Thyroid gland (tissue), 4 donors: ENCODE measurements at regions not wholly inside any gene's neighbourhood (a gene's known extent, or its start where the extent isn't known, plus 50 kb on each side); places are given as distances from the start of the nearest gene placed in this dataset.

Source experiments
- DNase-seq, 2 donors: peaks; one replicate each; pipeline ENCODE4 v3.0.0-alpha.2; 2019
- H3K27ac ChIP-seq, 3 donors: fragments of 200-600 bp; sonication (generic); 1 replicate in 2 of 3; 2 replicates in 1 of 3; pipeline ENCODE4 v1.5.1; 2016 to 2019; ENCODE audit warnings: mild to moderate bottlenecking in 1 of 3, moderate library complexity in 1 of 3
- H3K27me3 ChIP-seq: fragments of 200-600 bp; sonication (generic); one replicate; pipeline ENCODE4 v1.5.1; 2019
- H3K36me3 ChIP-seq, 2 donors: fragments of 200-600 bp; sonication (generic); one replicate each; pipeline ENCODE4 v1.5.1; 2016 to 2019
- H3K4me1 ChIP-seq, 2 donors: fragments of 200-600 bp; sonication (generic); one replicate each; pipeline ENCODE4 v1.5.1; 2017 to 2019
- H3K4me3 ChIP-seq, 3 donors: fragments of 200-600 bp; sonication (generic); replicated peaks in 1 of 3; 1 replicate in 2 of 3; 2 replicates in 1 of 3; pipeline ENCODE4 v1.5.1; 2016; ENCODE audit warnings: mild to moderate bottlenecking in 1 of 3
- H3K9me3 ChIP-seq: fragments of 200-600 bp; sonication (generic); one replicate; pipeline ENCODE4 v1.5.1; 2017
- CTCF ChIP-seq, 6 experiments: fragments of 200-600 bp in 3 of 6; fragments of 450-650 bp in 3 of 6; sonication (generic) in 3 of 6; IDR thresholded peaks; one replicate each; pipeline ENCODE4 v1.5.1; 2016 to 2019; ENCODE audit warnings: antibody characterized with exemption in 6 of 6, mild to moderate bottlenecking in 2 of 6, inconsistent platforms in 1 of 6, moderate library complexity in 1 of 6
- POLR2A ChIP-seq, 2 donors: fragments of 450-650 bp; IDR thresholded peaks; one replicate each; pipeline ENCODE4 v1.6.1; 2017; ENCODE audit warnings: antibody characterized with exemption in 2 of 2, mild to moderate bottlenecking in 2 of 2, moderate library complexity in 1 of 2
- WGBS, 2 donors: methylation state at CpG; one replicate each; pipeline ENCODE4 v1.1.5; 2017; 5-methylcytosine and 5-hydroxymethylcytosine counted together
- intact Hi-C: fragments of 100-400 bp; cut with DNase I; formaldehyde crosslinking; loops from one replicate; pipeline ENCODE4 v1.15.1; 2023

GRCh38 chr13:72384186-72384823 lies 343.1 kb downstream of the MZT1 start:
- no peak overlapping the region for H3K27ac ChIP-seq
- H3K36me3 ChIP-seq = no peaks in the 10 kb centered on the region
- H3K4me1 ChIP-seq = no peaks in the 10 kb centered on the region
- H3K27me3 ChIP-seq = no peaks in the 10 kb centered on the region
- H3K9me3 ChIP-seq = no peaks in the 10 kb centered on the region
- no peak overlapping the region for H3K4me3 ChIP-seq
- WGBS, 2 donors = 76 to 79% methylated on average over 4 of the region's 4 CpGs
- intact Hi-C loops = no loop called here
- DNase-seq = no peak
- TF ChIP-seq CTCF (IDR thresholded peaks at IDR 0.05) (no peak), POLR2A (IDR thresholded peaks at IDR 0.05) (no peak)

GRCh38 chr13:72383646-72384045 lies 343.8 kb downstream of the MZT1 start:
- Histone ChIP-seq H3K27me3 (no peaks in the 10 kb centered on the region), H3K4me3 (no peak overlapping the region), H3K4me1 (no peaks in the 10 kb centered on the region), H3K27ac (no peak overlapping the region), H3K36me3 (no peaks in the 10 kb centered on the region), H3K9me3 (no peaks in the 10 kb centered on the region)
- intact Hi-C loops = no loop called here
- TF ChIP-seq POLR2A (IDR thresholded peaks at IDR 0.05) (no peak), CTCF (IDR thresholded peaks at IDR 0.05) (no peak)
- DNase-seq = no peak

GRCh38 chr13:72379581-72379980 lies 347.8 kb downstream of the MZT1 start:
- 95% methylated on average over 4 of the region's 4 CpGs for WGBS, 2 donors
- H3K36me3 ChIP-seq = no peaks in the 10 kb centered on the region
- intact Hi-C loops = no loop called here
- no peaks in the 10 kb centered on the region for H3K27me3 ChIP-seq
- H3K27ac ChIP-seq = no peak overlapping the region
- TF ChIP-seq CTCF (IDR thresholded peaks at IDR 0.05) (no peak), POLR2A (IDR thresholded peaks at IDR 0.05) (no peak)
- no peak overlapping the region for H3K4me3 ChIP-seq
- no peaks in the 10 kb centered on the region for H3K9me3 ChIP-seq
- no peak for DNase-seq
- H3K4me1 ChIP-seq = peaks cover 0 to under 1% of the 10 kb centered on the region in 2 donors

- WGBS, 2 donors = 9 to 19% methylated on average over 1 of the region's 1 CpG
- intact Hi-C loops = no loop called here
- no peaks in the 10 kb centered on the region for H3K9me3 ChIP-seq
- H3K4me1 ChIP-seq = no peaks in the 10 kb centered on the region
- no peak overlapping the region for H3K4me3 ChIP-seq
- H3K27ac ChIP-seq = no peak overlapping the region
- no peaks in the 10 kb centered on the region for H3K27me3 ChIP-seq
- H3K36me3 ChIP-seq = no peaks in the 10 kb centered on the region
- no peak for DNase-seq
- TF ChIP-seq CTCF (IDR thresholded peaks at IDR 0.05) = no peak
- no peak for TF ChIP-seq POLR2A (IDR thresholded peaks at IDR 0.05)
Measured at GRCh38 chr13:72368031-72368430, 359.4 kb downstream of the MZT1 start.

- TF ChIP-seq CTCF (IDR thresholded peaks at IDR 0.05) = no peak
- no peak for TF ChIP-seq POLR2A (IDR thresholded peaks at IDR 0.05)
- intact Hi-C loops = no loop called here
- no peaks in the 10 kb centered on the region for H3K9me3 ChIP-seq
- no peaks in the 10 kb centered on the region for H3K4me1 ChIP-seq
- no peaks in the 10 kb centered on the region for H3K27me3 ChIP-seq
- no peak overlapping the region for H3K4me3 ChIP-seq
- WGBS, 2 donors = 70 to 78% methylated on average over 5 of the region's 5 CpGs
- no peak overlapping the region for H3K27ac ChIP-seq
- no peak for DNase-seq
- H3K36me3 ChIP-seq = no peaks in the 10 kb centered on the region
Measured at GRCh38 chr13:72346716-72347115, 380.7 kb downstream of the MZT1 start.
